Liver (tissue), 8 donors: ENCODE measurements at regions not wholly inside any gene's neighbourhood (a gene's known extent, or its start where the extent isn't known, plus 50 kb on each side); places are given as distances from the start of the nearest gene placed in this dataset.

Experiments
- DNase-seq: peaks from one replicate; pipeline ENCODE4 v3.0.0-alpha.2; 2017; ENCODE audit warnings: low spot score
- H3K27ac ChIP-seq, 2 donors: one replicate each; pipeline ENCODE4 v1.7.0; 2013; ENCODE audit warnings: inconsistent platforms in 2 of 2, low read length in 2 of 2, control low read depth in 1 of 2, low read depth in 1 of 2, mild to moderate bottlenecking in 1 of 2
- H3K27me3 ChIP-seq, 4 donors: one replicate each; pipeline versions ENCODE4 v1.6.1 to v1.7.0; 2013; ENCODE audit warnings: low read length in 3 of 4, inconsistent platforms in 1 of 4, mild to moderate bottlenecking in 1 of 4, moderate library complexity in 1 of 4; ENCODE audit not compliant: control insufficient read depth in 4 of 4, insufficient read depth in 4 of 4
- H3K36me3 ChIP-seq, 4 donors: one replicate each; pipeline versions ENCODE4 v1.6.1 to v1.7.0; 2013; ENCODE audit warnings: low read length in 3 of 4, mild to moderate bottlenecking in 3 of 4, low read depth in 1 of 4, moderate library complexity in 1 of 4; ENCODE audit not compliant: control insufficient read depth in 4 of 4, insufficient read depth in 3 of 4
- H3K4me1 ChIP-seq, 4 donors: one replicate each; pipeline versions ENCODE4 v1.6.1 to v1.7.0; 2013; ENCODE audit warnings: low read length in 3 of 4, mild to moderate bottlenecking in 3 of 4, moderate library complexity in 1 of 4; ENCODE audit not compliant: control insufficient read depth in 4 of 4, insufficient read depth in 4 of 4
- H3K4me3 ChIP-seq, 3 donors: one replicate each; pipeline versions ENCODE4 v1.6.1 to v1.7.0; 2013; ENCODE audit warnings: low read length in 3 of 3, control low read depth in 1 of 3, low read depth in 1 of 3, mild to moderate bottlenecking in 1 of 3
- H3K9ac ChIP-seq, 2 donors: one replicate each; pipeline ENCODE4 v1.7.0; 2013; ENCODE audit warnings: low read length in 2 of 2, mild to moderate bottlenecking in 2 of 2, moderate library complexity in 2 of 2, control low read depth in 1 of 2, low read depth in 1 of 2
- H3K9me3 ChIP-seq, 4 donors: one replicate each; pipeline versions ENCODE4 v1.6.1 to v1.7.0; 2013; ENCODE audit warnings: low read length in 3 of 4; ENCODE audit not compliant: control insufficient read depth in 4 of 4
- ATF3 ChIP-seq: IDR thresholded peaks from 2 replicates; pipeline ENCODE4 v1.6.1; 2016; ENCODE audit warnings: antibody characterized with exemption
- CTCF ChIP-seq: fragments of 150-350 bp; IDR thresholded peaks from 2 replicates; pipeline ENCODE4 v1.5.1; 2017; ENCODE audit warnings: improper control_type of control experiment, low read depth, low read length; ENCODE audit not compliant: missing input control
- EGR1 ChIP-seq, 2 donors: IDR thresholded peaks; 2 replicates each; pipeline ENCODE4 v1.6.1; 2016 to 2018; ENCODE audit warnings: antibody characterized with exemption in 2 of 2, low read depth in 2 of 2
- FOXA1 ChIP-seq: IDR thresholded peaks from 2 replicates; pipeline ENCODE4 v1.6.1; 2016; ENCODE audit warnings: antibody characterized with exemption
- FOXA2 ChIP-seq: IDR thresholded peaks from 2 replicates; pipeline ENCODE4 v1.6.1; 2016; ENCODE audit warnings: antibody characterized with exemption
- GABPA ChIP-seq, 2 donors: IDR thresholded peaks in 1 of 2; conservative IDR thresholded peaks in 1 of 2; 2 replicates each; pipeline ENCODE4 v1.6.1; 2016; ENCODE audit warnings: antibody characterized with exemption in 2 of 2, mild to moderate bottlenecking in 1 of 2, moderate library complexity in 1 of 2
- HNF4A ChIP-seq, 2 donors: conservative IDR thresholded peaks; 2 replicates each; pipeline ENCODE4 v1.6.1; 2016; ENCODE audit warnings: antibody characterized with exemption in 2 of 2, mild to moderate bottlenecking in 2 of 2
- HNF4G ChIP-seq: IDR thresholded peaks from 2 replicates; pipeline ENCODE4 v1.6.1; 2016; ENCODE audit warnings: antibody characterized with exemption
- JUND ChIP-seq, 2 donors: IDR thresholded peaks; 2 replicates each; pipeline ENCODE4 v1.6.1; 2016; ENCODE audit warnings: antibody characterized with exemption in 2 of 2
- NR2F2 ChIP-seq: IDR thresholded peaks from 2 replicates; pipeline ENCODE4 v1.6.1; 2016; ENCODE audit warnings: antibody characterized with exemption
- RAD21 ChIP-seq, 2 donors: IDR thresholded peaks; 2 replicates each; pipeline ENCODE4 v1.6.1; 2016; ENCODE audit warnings: antibody characterized with exemption in 2 of 2, mild to moderate bottlenecking in 2 of 2
- REST ChIP-seq: IDR thresholded peaks from 2 replicates; pipeline ENCODE4 v1.6.1; 2016; ENCODE audit warnings: antibody characterized with exemption, mild to moderate bottlenecking
- RXRA ChIP-seq, 2 donors: IDR thresholded peaks; 2 replicates each; pipeline ENCODE4 v1.6.1; 2017 to 2018; ENCODE audit warnings: antibody characterized with exemption in 2 of 2, mild to moderate bottlenecking in 1 of 2
- SP1 ChIP-seq: IDR thresholded peaks from 2 replicates; pipeline ENCODE4 v1.6.1; 2018; ENCODE audit warnings: antibody characterized with exemption, mild to moderate bottlenecking
- TAF1 ChIP-seq: conservative IDR thresholded peaks from 2 replicates; pipeline ENCODE4 v1.6.1; 2016; ENCODE audit warnings: antibody characterized with exemption, mild to moderate bottlenecking
- WGBS: extraction: QIAGEN DNeasy Blood & Tissue Kit; methylation state at CpG from one replicate; pipeline ENCODE4 v1.1.7; 2013; 5-methylcytosine and 5-hydroxymethylcytosine counted together
- donor health status: healthy.
- donor health status: healthy.
- donor health status: healthy.
- donor health status: healthy.
- donor health status: healthy.

GRCh38 chr6:114649298-114649697, 306.5 kb upstream of the HS3ST5 start:
- no peak for DNase-seq
- TF ChIP-seq FOXA1 (no peak), RXRA (IDR thresholded peaks at IDR 0.05) (no peak), FOXA2 (no peak), HNF4G (no peak), CTCF (no peak), ATF3 (no peak), EGR1 (IDR thresholded peaks at IDR 0.05; ENCODE audit: low read depth in 2 of 2) (no peak)
- H3K9me3 ChIP-seq, result no peaks in the 10 kb centered on the region
- no peak overlapping the region for H3K4me3 ChIP-seq
- no peak overlapping the region for H3K9ac ChIP-seq
- peaks cover 0 to 2% (median 0%) of the 10 kb centered on the region in 4 donors for H3K27me3 ChIP-seq
- no peaks in the 10 kb centered on the region for H3K36me3 ChIP-seq
- H3K4me1 ChIP-seq, result no peaks in the 10 kb centered on the region
- H3K27ac ChIP-seq, result no peak overlapping the region
- 60% methylated on average over 2 of the region's 2 CpGs for WGBS

- Histone ChIP-seq H3K27me3 (peaks cover 0 to 2% (median 0%) of the 10 kb centered on the region in 4 donors), H3K9me3 (no peaks in the 10 kb centered on the region), H3K4me3 (no peak overlapping the region), H3K9ac (no peak overlapping the region), H3K4me1 (no peaks in the 10 kb centered on the region), H3K27ac (no peak overlapping the region), H3K36me3 (no peaks in the 10 kb centered on the region)
- TF ChIP-seq HNF4G, result no peak
- no peak for TF ChIP-seq RAD21 (IDR thresholded peaks at IDR 0.05)
- no peak for TF ChIP-seq FOXA2
- no peak for TF ChIP-seq FOXA1
- TF ChIP-seq REST, result no peak
- no peak for TF ChIP-seq NR2F2
- no peak for TF ChIP-seq RXRA (IDR thresholded peaks at IDR 0.05)
- no peak for TF ChIP-seq HNF4A (conservative IDR thresholded peaks at IDR 0.05)
- TF ChIP-seq TAF1, result no peak
- no peak for TF ChIP-seq JUND (IDR thresholded peaks at IDR 0.05)
- no peak for TF ChIP-seq SP1
- TF ChIP-seq GABPA (IDR thresholded peaks at IDR 0.05 in 1 of 2, conservative IDR thresholded peaks at IDR 0.05 in 1 of 2), result no peak
- WGBS, result 58% methylated on average over 2 of the region's 2 CpGs
- no peak for DNase-seq
Observed at GRCh38 chr6:114648847-114649246, 306.0 kb upstream of the HS3ST5 start.
